Epithelial cell of esophagus (primary cell): ENCODE measurements at regions not wholly inside any gene's neighbourhood (a gene's known extent, or its start where the extent isn't known, plus 50 kb on each side); places are given as distances from the start of the nearest gene placed in this dataset.

Experiments
- DNase-seq: peaks from one replicate; pipeline ENCODE4 v3.0.0; 2010; ENCODE audit warnings: low read depth
- H3K4me3 ChIP-seq: 2 replicates; pipeline ENCODE4 v1.5.1; 2011; ENCODE audit warnings: mild to moderate bottlenecking, low read length, control low read depth
- TF ChIP-seq, protein P1 (sequence below): IDR thresholded peaks from 2 replicates; pipeline ENCODE4 v1.5.1; 2011; ENCODE audit warnings: low read depth, mild to moderate bottlenecking, low read length, control low read depth, inconsistent platforms; ENCODE audit not compliant: insufficient read depth; ENCODE audit errors: missing control alignments

DNA sequence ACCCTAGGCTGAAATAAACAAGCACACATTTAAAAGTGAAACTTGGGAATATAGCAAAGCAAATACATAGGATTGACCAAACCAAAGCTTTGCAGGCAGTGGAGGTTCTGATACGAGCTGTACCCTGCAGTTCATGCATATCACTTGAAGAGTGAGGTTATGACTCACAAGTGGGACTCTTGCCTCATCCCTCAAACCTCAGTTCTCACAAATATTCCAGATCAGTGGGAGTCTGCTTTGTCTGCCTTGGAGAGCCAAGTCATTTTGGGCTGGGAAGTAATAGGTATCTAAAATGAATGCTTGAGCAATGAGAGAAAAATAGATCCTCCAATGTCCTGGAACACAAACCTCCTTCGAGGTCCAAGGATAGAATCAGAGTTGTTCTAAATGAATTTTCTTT is 116.4 kb downstream of the LRIG3 start:
- peak; percentile 77 for DNase-seq
- TF ChIP-seq, protein P1, sequence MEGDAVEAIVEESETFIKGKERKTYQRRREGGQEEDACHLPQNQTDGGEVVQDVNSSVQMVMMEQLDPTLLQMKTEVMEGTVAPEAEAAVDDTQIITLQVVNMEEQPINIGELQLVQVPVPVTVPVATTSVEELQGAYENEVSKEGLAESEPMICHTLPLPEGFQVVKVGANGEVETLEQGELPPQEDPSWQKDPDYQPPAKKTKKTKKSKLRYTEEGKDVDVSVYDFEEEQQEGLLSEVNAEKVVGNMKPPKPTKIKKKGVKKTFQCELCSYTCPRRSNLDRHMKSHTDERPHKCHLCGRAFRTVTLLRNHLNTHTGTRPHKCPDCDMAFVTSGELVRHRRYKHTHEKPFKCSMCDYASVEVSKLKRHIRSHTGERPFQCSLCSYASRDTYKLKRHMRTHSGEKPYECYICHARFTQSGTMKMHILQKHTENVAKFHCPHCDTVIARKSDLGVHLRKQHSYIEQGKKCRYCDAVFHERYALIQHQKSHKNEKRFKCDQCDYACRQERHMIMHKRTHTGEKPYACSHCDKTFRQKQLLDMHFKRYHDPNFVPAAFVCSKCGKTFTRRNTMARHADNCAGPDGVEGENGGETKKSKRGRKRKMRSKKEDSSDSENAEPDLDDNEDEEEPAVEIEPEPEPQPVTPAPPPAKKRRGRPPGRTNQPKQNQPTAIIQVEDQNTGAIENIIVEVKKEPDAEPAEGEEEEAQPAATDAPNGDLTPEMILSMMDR, result no peak
- no peak overlapping the region for H3K4me3 ChIP-seq

DNA sequence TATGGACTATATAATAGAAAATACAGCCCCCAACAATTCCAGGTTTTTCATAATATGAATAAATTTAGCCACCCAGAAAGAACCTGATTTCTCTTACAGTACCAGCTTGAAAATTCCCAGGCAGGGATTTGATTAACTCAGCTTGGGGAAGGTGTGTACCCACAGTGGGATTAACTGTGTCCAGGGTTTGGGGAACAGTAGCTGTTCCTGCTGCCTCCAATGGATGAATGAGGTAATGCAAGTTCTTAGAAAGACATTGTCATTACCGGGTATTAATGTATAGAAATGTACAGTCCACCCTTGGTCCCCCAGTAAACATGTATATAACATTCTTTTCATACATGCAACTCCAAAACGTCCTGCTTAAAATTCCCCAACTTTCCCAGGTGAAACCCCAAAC is 115.6 kb downstream of the LRIG3 start:
- DNase-seq, result peak; percentile 21
- TF ChIP-seq, protein P1, result peak; percentile 64

DNA sequence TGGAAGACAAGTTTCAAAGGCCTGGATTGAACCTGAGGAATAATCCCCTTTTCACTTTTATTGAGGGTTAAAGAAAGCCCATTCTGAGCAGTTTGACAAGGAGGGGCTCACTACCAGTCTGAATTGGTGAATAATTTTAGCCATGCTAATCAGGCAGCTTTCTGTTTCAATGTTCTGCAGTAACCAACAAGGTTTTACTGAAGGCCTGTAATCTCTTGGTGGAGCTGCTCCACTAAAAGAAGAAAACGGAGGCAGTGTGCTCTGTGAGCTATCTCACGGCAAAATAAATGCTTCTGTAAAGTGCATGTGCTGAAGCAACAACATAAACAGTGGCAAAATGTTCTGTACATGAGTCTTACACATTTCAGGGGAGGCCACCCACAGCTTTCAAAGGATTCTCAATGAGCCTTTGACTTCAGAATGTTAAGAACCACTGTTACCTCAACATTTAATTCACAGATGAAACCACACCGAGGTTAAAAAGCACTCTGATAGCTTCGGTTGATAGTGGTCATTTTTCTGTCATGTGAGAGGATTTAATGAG is 111.2 kb downstream of the LRIG3 start:
- no peak for DNase-seq
- TF ChIP-seq, protein P1, result no peak
- no peak overlapping the region for H3K4me3 ChIP-seq

More for the DNA sequence above, 115.6 kb downstream of the LRIG3 start:
- H3K4me3 ChIP-seq, result no peak overlapping the region

DNA sequence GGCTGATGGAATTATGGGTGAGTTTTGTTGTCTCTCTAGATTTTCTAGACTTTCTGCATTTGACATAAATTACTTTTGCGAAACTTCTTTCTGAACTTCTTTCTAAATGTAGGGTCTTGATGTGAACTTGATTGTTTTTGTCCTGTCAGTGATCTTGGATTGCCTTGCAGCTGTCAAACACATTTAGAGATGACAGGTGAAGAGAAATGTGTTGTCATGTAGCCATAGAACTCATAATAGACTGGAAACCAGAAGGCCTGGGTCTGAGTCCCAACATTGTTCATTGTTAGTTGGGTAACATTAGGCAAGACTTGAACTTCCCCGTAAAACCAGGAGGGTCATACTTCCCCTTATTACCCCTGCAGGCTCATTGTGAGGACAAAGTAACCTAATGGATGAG is 109.0 kb downstream of the LRIG3 start:
- H3K4me3 ChIP-seq, result no peak overlapping the region
- TF ChIP-seq, protein P1, result no peak
- no peak for DNase-seq

DNA sequence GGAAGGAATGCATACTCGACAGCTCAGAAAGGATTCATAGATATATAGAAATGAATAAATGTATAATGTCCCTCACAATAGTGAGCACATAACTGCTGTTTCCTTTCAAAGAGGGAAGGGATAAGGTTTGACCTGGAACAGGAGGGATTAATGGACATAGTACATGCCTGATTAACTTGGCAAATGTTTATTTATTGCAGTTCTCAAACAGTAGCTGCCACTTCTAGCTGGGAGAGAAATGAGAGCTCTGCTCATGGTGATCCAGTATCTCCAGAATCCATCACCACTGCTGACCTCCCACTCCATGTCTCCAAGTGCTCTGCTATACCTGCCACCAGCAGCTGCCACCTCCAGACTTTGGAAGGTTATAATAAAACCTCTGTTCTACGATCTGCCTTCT is 108.1 kb downstream of the LRIG3 start:
- TF ChIP-seq, protein P1, result no peak
- no peak overlapping the region for H3K4me3 ChIP-seq
- no peak for DNase-seq

DNA sequence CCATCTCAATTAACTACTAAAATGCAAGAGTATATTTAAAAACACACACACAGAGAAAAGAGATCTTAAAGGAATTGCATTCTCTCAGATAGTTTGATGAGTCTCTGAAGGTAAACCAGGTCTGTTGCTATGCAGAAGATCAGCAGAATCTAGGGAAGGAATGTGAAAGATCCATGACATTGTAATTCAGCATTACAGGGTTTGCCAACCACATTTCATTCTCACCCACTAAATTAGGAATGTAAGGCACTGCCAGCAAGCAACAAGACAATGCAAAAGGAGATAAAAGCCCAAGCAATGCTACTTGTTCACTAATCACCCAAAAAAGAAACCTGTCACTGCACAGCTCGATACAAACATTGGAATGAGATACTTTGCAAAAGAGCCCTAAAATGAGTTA is 106.3 kb downstream of the LRIG3 start:
- TF ChIP-seq, protein P1, result no peak
- H3K4me3 ChIP-seq, result no peak overlapping the region
- no peak for DNase-seq

DNA sequence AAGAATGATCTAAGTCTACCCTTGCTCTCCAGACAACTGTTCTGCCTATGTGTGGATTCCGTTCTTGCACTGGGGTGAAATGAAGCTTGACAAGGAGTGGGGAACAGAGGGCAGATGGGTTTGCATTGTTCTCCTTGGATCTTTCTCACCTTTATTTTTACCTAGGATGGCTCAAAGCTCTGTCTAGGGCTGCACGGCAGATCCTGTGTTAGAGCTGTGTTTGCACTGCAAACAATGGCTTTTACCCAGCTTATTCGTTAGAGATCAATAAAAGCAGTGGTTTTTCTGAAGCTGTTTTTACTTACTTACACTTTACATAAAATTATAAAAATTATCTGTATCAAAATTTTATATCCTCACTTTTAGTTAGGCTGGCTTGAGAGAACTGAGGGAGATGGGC is 105.1 kb downstream of the LRIG3 start:
- no peak for DNase-seq
- TF ChIP-seq, protein P1, result no peak
- H3K4me3 ChIP-seq, result no peak overlapping the region
